IMR-90 (cell line): ENCODE measurements at regions not wholly inside any gene's neighbourhood (a gene's known extent, or its start where the extent isn't known, plus 50 kb on each side); places are given as distances from the start of the nearest gene placed in this dataset.

ENCODE experiments used
- ATAC-seq: fragments of 200-7000 bp; cut with Tn5 transposase; 2 replicates; pipeline ENCODE4 v1.9.1; 2020; ENCODE audit warnings: low read depth, mild to moderate bottlenecking, moderate library complexity
- BruUV-seq: library from RNA; stranded (reverse); fragments of 400-500 nt; replicated peaks from 2 replicates; lab custom pipeline; 2021; lab: Mats Ljungman, UMichigan
- CTCF ChIA-PET: fragments of 300-600 bp; formaldehyde crosslinking; extraction: SDS; loops from one replicate; lab custom pipeline; 2021; ENCODE audit warnings: antibody characterized with exemption; lab: Yijun Ruan, JAX
- POLR2A ChIA-PET: fragments of 300-600 bp; sonication (Branson Sonifier 250); formaldehyde crosslinking; loops from one replicate; lab custom pipeline; 2022; ENCODE audit warnings: antibody characterized with exemption; ENCODE audit not compliant: unreplicated experiment; lab: Charles Lee
- DNase-seq: peaks from one replicate; pipeline ENCODE4 v3.0.0; 2013
- H2AFZ ChIP-seq: replicated peaks from 2 replicates; pipeline ENCODE3; 2013; ENCODE audit warnings: low read length, mild to moderate bottlenecking; ENCODE audit not compliant: poor library complexity
- H2AK5ac ChIP-seq: 2 replicates; pipeline ENCODE4 v1.6.1; 2013; ENCODE audit warnings: low read depth, low read length, inconsistent platforms
- H2AK9ac ChIP-seq: replicated peaks from 2 replicates; pipeline ENCODE3; 2013; ENCODE audit warnings: mild to moderate bottlenecking, low read depth, low read length, moderate library complexity; ENCODE audit not compliant: poor library complexity
- H2BK120ac ChIP-seq: 2 replicates; pipeline ENCODE4 v1.6.1; 2013; ENCODE audit warnings: low read depth, low read length, inconsistent platforms
- H2BK15ac ChIP-seq: 3 replicates; pipeline ENCODE4 v1.6.1; 2013; ENCODE audit warnings: low read depth, low read length, inconsistent platforms
- H2BK20ac ChIP-seq: 2 replicates; pipeline ENCODE4 v1.6.1; 2013; ENCODE audit warnings: low read depth, mild to moderate bottlenecking, inconsistent platforms, low read length, moderate library complexity
- H2BK5ac ChIP-seq: 2 replicates; pipeline ENCODE4 v1.6.1; 2013; ENCODE audit warnings: mild to moderate bottlenecking, low read depth, low read length, inconsistent platforms; ENCODE audit not compliant: poor library complexity, severe bottlenecking
- H3K14ac ChIP-seq: replicated peaks from 2 replicates; pipeline ENCODE4 v1.6.1; 2013; ENCODE audit warnings: low read depth, low read length, inconsistent platforms
- H3K18ac ChIP-seq: 2 replicates; pipeline ENCODE4 v1.6.1; 2013; ENCODE audit warnings: low read depth, low read length, control low read depth
- H3K23ac ChIP-seq: 2 replicates; pipeline ENCODE4 v1.6.1; 2013; ENCODE audit warnings: low read depth, low read length, inconsistent platforms
- H3K27ac ChIP-seq: 2 replicates; pipeline ENCODE4 v1.5.1; 2013; ENCODE audit warnings: mild to moderate bottlenecking, control low read depth, low read length; ENCODE audit not compliant: insufficient read depth
- H3K27me3 ChIP-seq: 2 replicates; pipeline ENCODE4 v1.6.1; 2013; ENCODE audit warnings: low read length; ENCODE audit not compliant: control insufficient read depth, insufficient read depth
- H3K36me3 ChIP-seq: 2 replicates; pipeline ENCODE4 v1.6.1; 2013; ENCODE audit warnings: low read length, mixed read lengths; ENCODE audit not compliant: control insufficient read depth, insufficient read depth
- H3K4ac ChIP-seq: 2 replicates; pipeline ENCODE4 v1.6.1; 2013; ENCODE audit warnings: low read depth, low read length, inconsistent platforms
- H3K4me1 ChIP-seq: 2 replicates; pipeline ENCODE4 v1.6.1; 2013; ENCODE audit warnings: low read length, mixed read lengths; ENCODE audit not compliant: control insufficient read depth, insufficient read depth
- H3K4me2 ChIP-seq: 2 replicates; pipeline ENCODE4 v1.6.1; 2013; ENCODE audit warnings: low read depth, mild to moderate bottlenecking, control low read depth, low read length, moderate library complexity
- H3K4me3 ChIP-seq: 2 replicates; pipeline ENCODE4 v1.5.1; 2013; ENCODE audit warnings: low read depth, mild to moderate bottlenecking, control low read depth, low read length, moderate library complexity; ENCODE audit not compliant: insufficient read depth
- H3K56ac ChIP-seq: 2 replicates; pipeline ENCODE4 v1.6.1; 2013; ENCODE audit warnings: low read length, inconsistent platforms; ENCODE audit not compliant: insufficient read depth; ENCODE audit errors: extremely low read depth
- H3K79me1 ChIP-seq, 2 experiments: 2 replicates each; pipeline ENCODE4 v1.6.1; 2013; ENCODE audit warnings: low read length in 2 of 2, inconsistent platforms in 1 of 2, low read depth in 1 of 2
- H3K9ac ChIP-seq: 2 replicates; pipeline ENCODE4 v1.6.1; 2013; ENCODE audit warnings: low read depth, low read length, control low read depth
- H3K9me1 ChIP-seq: 2 replicates; pipeline ENCODE4 v1.6.1; 2013; ENCODE audit warnings: low read length, inconsistent platforms; ENCODE audit not compliant: insufficient read depth
- H3K9me3 ChIP-seq: 2 replicates; pipeline ENCODE4 v1.6.1; 2013; ENCODE audit warnings: low read length; ENCODE audit not compliant: control insufficient read depth, insufficient read depth
- H4K20me1 ChIP-seq: 2 replicates; pipeline ENCODE4 v1.6.1; 2013; ENCODE audit warnings: low read length, inconsistent platforms; ENCODE audit not compliant: insufficient read depth
- H4K5ac ChIP-seq: 2 replicates; pipeline ENCODE4 v1.6.1; 2013; ENCODE audit warnings: mild to moderate bottlenecking, low read depth, low read length, control low read depth
- H4K8ac ChIP-seq, 2 experiments: 2 replicates each; pipeline ENCODE4 v1.6.1; 2013; ENCODE audit warnings: low read depth in 2 of 2, low read length in 2 of 2, control low read depth in 1 of 2, inconsistent platforms in 1 of 2
- H4K91ac ChIP-seq: 2 replicates; pipeline ENCODE4 v1.6.1; 2013; ENCODE audit warnings: low read depth, low read length, inconsistent platforms; ENCODE audit not compliant: insufficient read depth
- BHLHE40 ChIP-seq: fragments of 150-350 bp; IDR thresholded peaks from 2 replicates; pipeline ENCODE4 v1.6.1; 2016; ENCODE audit warnings: mild to moderate bottlenecking, low read depth, low read length
- CEBPB ChIP-seq: IDR thresholded peaks from 2 replicates; pipeline ENCODE4 v1.6.1; 2012; ENCODE audit warnings: low read depth, low read length, improper control_type of control experiment
- CHD1 ChIP-seq: IDR thresholded peaks from 2 replicates; pipeline ENCODE4 v1.6.1; 2012; ENCODE audit warnings: low read depth, low read length, improper control_type of control experiment
- FOS ChIP-seq: fragments of 150-350 bp; IDR thresholded peaks from 2 replicates; pipeline ENCODE4 v1.6.1; 2016; ENCODE audit warnings: low read depth, low read length
- MXI1 ChIP-seq: IDR thresholded peaks from 2 replicates; pipeline ENCODE4 v1.6.1; 2012; ENCODE audit warnings: low read depth, mild to moderate bottlenecking, low read length, moderate library complexity, borderline replicate concordance
- POLR2A ChIP-seq: IDR thresholded peaks from 2 replicates; pipeline ENCODE4 v1.6.1; 2012; ENCODE audit warnings: mild to moderate bottlenecking, low read depth, low read length
- RAD21 ChIP-seq: IDR thresholded peaks from 2 replicates; pipeline ENCODE4 v1.6.1; 2012; ENCODE audit warnings: low read length, improper control_type of control experiment
- RFX5 ChIP-seq: IDR thresholded peaks from 2 replicates; pipeline ENCODE4 v1.8.0; 2012; ENCODE audit warnings: low read depth, mild to moderate bottlenecking, low read length, moderate library complexity
- dilution Hi-C: fragments of 300-500 bp; cut with HindIII; formaldehyde crosslinking; loops from one replicate; pipeline ENCODE4 v1.14.3; 2018; ENCODE audit warnings: low sequenced_read_pairs; ENCODE audit not compliant: unreplicated experiment
- in situ Hi-C: fragments of 300-500 bp; cut with MboI; formaldehyde crosslinking; loops from 3 replicates; pipeline ENCODE4 v1.14.3; 2019; ENCODE audit warnings: low sequenced_read_pairs, inconsistent platforms, mixed read lengths
- intact Hi-C: fragments of 100-400 bp; cut with micrococcal nuclease; formaldehyde crosslinking; loops from 2 replicates; pipeline ENCODE4 v1.10.0; 2022

DNA sequence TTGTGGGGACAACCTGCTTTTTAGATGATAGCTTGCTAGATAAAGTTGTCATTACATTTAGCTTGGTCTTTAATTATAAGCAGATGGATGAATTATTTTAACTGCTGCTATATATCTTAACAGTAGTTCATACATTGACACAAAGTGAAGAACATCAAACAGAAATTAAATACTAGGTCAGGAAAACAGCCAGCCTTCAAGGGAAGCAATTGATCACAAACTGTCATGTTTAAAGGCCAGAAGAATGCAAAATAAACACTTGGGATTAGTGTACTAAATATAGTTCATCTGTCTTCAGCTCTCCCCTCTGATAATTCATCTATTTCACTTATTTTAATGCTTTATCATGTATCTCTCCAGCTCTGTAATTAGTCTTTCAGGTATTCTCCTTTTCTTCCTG lies 225.1 kb upstream of the FERMT1 start:
- Histone ChIP-seq H4K91ac (no peak overlapping the region), H3K79me1 (no peaks in the 10 kb centered on the region), H3K27ac (no peak overlapping the region), H2BK120ac (no peak overlapping the region), H3K23ac (no peak overlapping the region), H2AFZ (no peak overlapping the region), H3K36me3 (no peaks in the 10 kb centered on the region), H3K4me3 (no peak overlapping the region), H4K20me1 (no peaks in the 10 kb centered on the region), H3K14ac (no peak overlapping the region), H2BK15ac (no peak overlapping the region), H3K18ac (no peak overlapping the region), H4K5ac (no peak overlapping the region), H3K9me3 (no peaks in the 10 kb centered on the region), H2BK5ac (no peak overlapping the region), H2AK9ac (no peak overlapping the region), H3K4ac (no peak overlapping the region), H3K9ac (no peak overlapping the region), H3K56ac (no peak overlapping the region), H3K27me3 (no peaks in the 10 kb centered on the region), H3K4me2 (no peak overlapping the region), H4K8ac (no peak overlapping the region), H3K9me1 (no peaks in the 10 kb centered on the region), H3K4me1 (no peaks in the 10 kb centered on the region), H2BK20ac (no peak overlapping the region), H2AK5ac (no peak overlapping the region)
- ChIA-PET POLR2A (interaction anchor here (0.6 kb wide), 1 partner anchor 232 kb away, joined by 3 read pairs; no protein-coding TSS in a partner anchor), CTCF (interaction anchor here (0.6 to 1.5 kb wide), 2 partner anchors 34 to 214 kb away, joined by 3 read pairs; no protein-coding TSS in a partner anchor)
- BruUV-seq: no TSS peak
- no peak for TF ChIP-seq CEBPB
- TF ChIP-seq RAD21: no peak
- no peak for TF ChIP-seq RFX5
- TF ChIP-seq FOS: no peak
- TF ChIP-seq BHLHE40: no peak
- no peak for TF ChIP-seq MXI1
- TF ChIP-seq CHD1: no peak
- no peak for TF ChIP-seq POLR2A
- intact Hi-C loops: no loop called here
- ATAC-seq (no peak), DNase-seq (no peak)
- in situ Hi-C loops: no loop called here
- dilution Hi-C loops: no loop called here
